OCI-LY3 (cell line): ENCODE measurements at regions not wholly inside any gene's neighbourhood (a gene's known extent, or its start where the extent isn't known, plus 50 kb on each side); places are given as distances from the start of the nearest gene placed in this dataset.

Experiments used
- EZH2phosphoT487 ChIP-seq: fragments of 200-600 bp; shearing (Covaris generic); IDR thresholded peaks from 2 replicates; pipeline ENCODE4 v1.6.1; 2018; ENCODE audit warnings: antibody characterized with exemption, mixed run types, low read depth
- TF ChIP-seq, protein P1 (sequence below): fragments of 200-600, 300-600 bp; sonication (generic); IDR thresholded peaks from 2 replicates; pipeline ENCODE4 v1.5.1; 2014; ENCODE audit warnings: antibody characterized with exemption, low read length, low read depth

DNA sequence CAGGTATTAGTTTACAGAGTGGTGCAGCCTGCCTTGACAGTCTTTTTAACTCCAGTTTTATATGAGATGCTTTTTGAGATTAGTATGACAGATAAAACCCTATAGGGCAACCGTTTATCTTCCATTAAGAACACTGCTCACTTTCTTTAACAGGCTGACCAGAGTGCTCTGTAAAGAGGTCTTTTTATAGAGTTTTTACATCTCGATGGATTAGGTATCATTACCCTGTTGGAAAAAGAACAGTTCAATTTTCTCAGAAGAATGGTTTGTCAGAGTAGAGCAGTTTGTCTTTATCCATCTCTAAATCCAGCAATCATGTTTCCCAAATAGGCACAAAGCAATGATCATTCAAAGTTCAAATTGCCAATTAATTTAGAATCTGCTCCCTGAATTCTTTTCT is 395.2 kb upstream of the ARGLU1 start:
- TF ChIP-seq, protein P1, sequence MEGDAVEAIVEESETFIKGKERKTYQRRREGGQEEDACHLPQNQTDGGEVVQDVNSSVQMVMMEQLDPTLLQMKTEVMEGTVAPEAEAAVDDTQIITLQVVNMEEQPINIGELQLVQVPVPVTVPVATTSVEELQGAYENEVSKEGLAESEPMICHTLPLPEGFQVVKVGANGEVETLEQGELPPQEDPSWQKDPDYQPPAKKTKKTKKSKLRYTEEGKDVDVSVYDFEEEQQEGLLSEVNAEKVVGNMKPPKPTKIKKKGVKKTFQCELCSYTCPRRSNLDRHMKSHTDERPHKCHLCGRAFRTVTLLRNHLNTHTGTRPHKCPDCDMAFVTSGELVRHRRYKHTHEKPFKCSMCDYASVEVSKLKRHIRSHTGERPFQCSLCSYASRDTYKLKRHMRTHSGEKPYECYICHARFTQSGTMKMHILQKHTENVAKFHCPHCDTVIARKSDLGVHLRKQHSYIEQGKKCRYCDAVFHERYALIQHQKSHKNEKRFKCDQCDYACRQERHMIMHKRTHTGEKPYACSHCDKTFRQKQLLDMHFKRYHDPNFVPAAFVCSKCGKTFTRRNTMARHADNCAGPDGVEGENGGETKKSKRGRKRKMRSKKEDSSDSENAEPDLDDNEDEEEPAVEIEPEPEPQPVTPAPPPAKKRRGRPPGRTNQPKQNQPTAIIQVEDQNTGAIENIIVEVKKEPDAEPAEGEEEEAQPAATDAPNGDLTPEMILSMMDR = no peak
- no peak for TF ChIP-seq EZH2phosphoT487
